Hematopoietic multipotent progenitor cell treated with erythropoietin and hydrocortisone succinate and interleukin-3 and kit ligand, for 4 days (in vitro differentiated cells): ENCODE measurements at regions not wholly inside any gene's neighbourhood (a gene's known extent, or its start where the extent isn't known, plus 50 kb on each side); places are given as distances from the start of the nearest gene placed in this dataset.

Source experiments
- DNase-seq: peaks from one replicate; pipeline ENCODE4 v3.0.0-alpha.2; 2015

DNA sequence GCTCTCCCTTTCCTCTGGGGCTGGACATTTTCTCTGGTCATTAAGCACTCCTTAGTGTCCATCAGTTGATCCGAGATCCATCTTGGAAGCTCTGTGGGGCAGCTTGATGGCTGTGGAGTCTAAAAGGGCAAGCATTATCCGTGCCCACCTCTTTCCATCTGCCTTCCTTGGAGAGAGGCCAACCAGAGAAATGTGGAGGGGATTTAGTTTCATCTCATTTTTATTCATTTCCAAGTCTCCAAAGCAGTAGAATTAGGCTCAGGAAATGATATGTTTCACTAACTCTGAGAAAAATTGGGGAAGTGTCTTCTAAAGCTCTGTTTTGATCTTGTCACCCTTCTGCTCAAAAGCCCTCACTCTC is 95.9 kb upstream of the KLHL25 start:
- DNase-seq: no peak

DNA sequence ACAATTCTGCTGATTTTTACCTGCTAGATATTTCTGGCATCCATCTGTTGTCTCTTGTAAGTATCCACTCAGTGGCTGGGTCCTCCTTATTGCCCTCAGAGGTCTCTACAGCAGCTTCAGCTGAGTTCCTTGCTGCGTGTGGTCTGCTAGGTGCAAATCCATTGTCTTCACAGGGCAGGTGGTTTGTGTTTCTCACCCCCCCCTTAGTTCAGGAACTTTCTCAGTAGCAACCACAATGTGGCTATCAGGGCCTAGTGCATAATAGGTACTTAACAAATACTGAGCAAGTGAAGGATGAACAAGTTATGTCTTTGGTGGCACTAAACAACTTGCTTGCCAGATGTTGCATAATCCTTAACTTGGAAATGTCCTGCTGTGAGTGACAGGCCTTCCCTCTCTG is 96.7 kb upstream of the KLHL25 start:
- DNase-seq: no peak

DNA sequence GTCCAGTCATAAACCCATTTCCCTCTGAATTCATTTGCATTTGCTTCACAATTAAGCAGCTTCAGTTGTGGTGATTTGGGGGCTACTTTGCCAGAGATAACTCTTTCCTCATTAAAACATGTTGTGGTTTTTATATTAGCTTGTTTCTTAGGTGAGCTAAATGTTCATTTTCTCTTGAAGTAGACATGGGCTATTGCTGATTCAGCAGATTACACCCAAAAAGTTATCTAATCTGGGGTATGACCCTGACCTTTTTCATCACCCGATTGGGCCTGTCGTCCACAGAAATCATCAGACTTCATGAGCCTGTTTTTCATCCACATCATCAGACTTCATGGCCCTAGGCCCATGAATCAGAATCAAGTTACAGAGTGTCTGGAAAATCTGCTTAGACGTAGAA is 97.5 kb upstream of the KLHL25 start:
- no peak for DNase-seq

DNA sequence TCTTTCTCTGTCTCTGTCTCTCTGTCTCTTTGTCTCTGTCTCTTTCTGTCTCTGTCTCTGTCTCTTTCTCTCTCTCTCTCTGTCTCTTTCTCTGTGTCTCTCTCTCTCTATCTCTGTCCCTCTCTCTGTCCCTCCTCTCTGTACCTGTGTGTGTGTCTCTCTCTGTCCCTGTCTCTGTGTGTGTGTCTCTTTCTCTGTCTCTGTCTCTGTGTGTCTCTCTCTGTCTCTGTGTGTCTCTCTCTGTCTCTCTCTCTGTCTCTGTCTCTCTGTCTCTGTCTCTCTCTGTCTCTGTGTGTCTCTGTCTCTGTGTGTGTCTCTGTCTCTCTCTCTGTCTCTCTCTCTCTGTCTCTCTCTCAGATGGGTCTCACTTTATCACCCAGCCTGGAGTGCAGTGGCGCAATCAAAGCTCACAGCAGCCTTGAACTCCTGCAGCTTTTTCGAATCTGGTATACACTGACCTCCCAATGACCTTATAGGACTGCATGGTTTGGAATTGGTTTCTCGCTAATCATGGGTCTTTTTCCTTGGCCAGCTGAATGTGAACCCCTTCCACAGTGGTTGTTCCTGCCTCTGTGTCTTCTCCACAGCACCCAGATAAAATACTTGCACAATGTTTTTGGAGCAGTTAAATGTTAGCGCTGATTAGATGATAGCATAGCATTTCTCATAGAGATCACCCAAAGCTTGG is 102.6 kb upstream of the KLHL25 start:
- peak; percentile 3 for DNase-seq

DNA sequence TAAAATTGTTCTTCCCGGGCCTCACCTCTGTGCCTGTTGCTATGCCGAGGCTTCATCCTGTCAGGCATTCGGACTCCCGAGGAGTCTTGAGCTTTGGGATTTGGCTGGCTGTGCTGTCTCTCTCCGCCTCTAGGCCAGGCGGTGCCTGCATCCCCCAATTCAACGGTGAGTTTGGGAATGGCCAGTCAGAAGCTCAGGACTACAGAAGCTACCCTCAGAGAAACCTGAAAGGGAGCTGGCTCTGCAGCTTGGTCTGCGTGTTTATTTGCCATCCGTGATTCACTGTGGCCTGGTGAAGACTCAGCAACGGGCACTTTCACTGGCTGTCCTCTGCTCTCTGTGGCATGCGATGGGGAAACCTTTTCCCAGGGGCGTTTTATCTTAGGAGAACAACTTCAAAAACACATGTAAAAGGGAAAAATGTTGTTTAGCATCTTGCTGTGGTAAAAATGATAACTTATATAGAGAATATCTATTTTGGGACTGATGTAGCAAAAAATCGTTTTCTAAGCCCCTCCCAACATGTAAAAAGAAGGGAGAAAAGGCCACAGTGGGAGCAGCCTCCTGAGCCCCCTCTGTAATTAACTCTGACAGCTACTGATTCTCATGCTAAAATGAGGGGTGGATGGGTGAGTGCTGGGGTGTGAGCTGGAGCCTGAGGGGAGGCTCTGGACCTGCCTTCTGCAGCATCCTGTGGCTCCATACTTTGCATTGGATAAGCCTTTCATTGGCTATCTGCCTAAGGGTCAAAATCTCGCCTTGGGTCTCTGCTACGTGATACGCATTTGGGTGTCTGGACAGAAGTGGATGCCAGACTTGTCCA is 103.4 kb upstream of the KLHL25 start:
- DNase-seq: no peak

DNA sequence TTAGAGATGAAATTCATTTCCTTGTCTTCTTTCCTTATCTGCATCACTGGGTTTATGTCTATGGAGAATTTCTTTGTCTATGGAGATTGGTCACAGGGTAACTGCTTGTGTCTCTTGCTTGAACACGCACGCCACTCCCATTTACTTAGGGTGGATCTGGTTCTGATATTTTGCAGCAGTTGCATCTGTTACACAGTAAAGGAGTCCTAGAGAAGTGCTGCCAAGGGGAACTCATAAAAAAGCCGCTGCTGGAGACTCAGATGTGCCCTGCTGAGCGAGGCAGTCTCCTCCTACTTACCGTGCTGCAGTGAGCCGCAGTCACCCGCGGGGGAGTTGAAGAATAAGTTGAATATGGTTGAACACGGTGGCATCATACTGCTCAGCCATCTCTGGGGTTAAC is 105.2 kb upstream of the KLHL25 start:
- no peak for DNase-seq

DNA sequence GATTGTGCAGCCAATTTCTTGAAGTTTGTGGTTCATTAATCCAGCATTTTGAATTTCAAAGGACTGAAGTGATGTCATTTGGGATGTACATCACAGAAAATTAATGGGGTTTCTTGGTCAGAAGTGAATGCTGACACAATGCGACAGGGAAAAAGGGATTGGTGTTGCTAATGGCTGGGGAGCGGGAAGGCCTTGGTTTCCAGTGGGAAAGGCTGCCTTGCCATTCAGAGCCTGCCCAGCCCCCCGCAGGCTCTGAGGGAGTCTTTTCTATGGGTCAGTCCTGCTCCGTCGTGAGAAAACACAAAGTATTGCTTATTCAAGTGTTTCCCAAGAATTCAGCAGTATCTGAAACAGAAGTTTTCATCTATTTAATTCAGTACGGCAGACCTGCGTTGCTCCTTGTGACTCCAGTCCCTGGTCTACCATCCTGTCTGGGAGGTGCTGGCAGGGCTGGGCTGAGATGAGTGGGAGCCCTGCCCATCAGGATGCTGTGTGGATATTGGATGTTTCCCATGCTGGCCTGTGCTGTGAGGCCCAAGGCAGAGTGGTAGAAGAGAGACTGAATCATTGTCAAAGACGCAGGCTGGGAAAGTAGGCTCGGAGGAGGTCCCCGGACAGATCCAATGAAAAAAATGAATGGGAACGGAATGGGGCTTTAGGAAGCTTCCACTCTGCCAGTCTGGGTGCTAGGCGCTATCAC is 111.2 kb upstream of the KLHL25 start:
- DNase-seq: no peak

DNA sequence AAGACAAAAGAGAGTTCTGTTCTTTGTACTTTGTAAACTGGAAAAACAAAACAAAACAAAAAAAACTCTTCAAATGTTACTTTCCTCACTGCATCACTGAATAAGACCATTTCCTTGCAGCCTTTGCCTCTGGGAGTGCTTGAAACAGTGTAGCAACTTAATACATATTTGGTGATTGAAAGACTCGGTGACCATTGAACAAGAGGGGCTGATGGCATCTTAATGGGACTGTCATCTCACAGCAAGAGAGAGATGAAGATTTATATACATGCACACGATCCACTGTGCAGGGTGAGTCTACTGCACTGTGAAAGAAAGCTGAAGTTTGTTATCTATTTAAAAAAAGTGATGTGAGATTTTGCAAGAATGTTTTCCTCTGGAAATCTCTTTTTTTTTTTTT is 111.9 kb upstream of the KLHL25 start:
- no peak for DNase-seq

DNA sequence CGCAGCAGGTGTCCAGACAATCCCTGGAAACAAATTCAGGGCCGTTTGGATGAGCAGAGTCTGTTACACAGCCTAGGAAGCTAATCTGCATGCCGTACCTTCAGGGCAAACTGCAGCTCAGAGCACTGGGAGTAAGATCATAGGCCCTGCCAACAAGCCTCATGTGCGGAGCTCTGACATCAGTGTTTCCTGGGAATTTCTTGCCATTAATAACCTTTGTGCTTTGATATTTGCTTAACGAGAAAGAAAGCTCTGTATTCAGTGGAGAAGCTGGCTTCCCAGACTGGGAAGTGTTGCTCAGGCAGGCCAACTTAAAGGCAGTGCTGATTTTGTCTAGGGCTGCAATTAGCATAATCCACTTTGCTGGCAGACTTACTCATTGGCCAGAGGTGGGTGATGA is 116.1 kb upstream of the KLHL25 start:
- no peak for DNase-seq

DNA sequence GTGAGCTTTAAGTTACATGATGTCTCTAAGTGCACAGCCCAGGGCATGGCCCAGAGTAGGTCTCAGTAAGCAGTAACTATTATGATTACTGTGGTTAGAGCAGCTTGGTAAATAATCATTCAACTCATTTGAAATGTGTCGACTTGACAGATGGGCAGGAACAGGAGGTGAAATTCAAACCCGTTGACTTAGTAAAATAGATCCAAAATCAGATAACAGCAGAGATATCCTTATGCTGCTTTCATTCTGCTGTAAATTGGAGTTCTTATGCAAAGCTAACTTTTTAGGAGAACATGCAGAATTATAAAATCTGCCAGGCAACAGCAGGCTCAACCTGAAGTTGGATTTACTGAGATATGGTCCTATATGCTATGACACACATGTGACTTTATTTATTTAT is 118.7 kb upstream of the KLHL25 start:
- no peak for DNase-seq

DNA sequence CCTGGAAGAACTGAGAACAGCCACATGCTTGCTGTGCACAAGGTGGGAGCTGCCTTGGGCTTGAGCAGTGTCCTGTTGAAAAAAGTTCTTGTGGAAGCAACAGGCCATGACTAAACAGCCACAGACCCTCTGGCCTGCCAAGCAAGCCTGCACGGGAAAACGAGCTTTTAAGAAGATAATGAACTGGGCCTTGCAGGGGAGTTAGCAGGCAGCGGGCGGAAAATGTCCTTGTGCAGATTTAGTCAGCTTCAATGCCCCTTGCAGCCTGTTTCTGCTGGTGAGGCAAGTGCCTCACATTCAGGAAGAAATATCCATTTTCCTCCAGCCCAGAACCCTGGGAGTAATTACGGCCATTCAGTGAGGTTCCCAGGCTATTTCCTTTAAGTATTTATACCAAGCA is 126.2 kb upstream of the KLHL25 start:
- no peak for DNase-seq

DNA sequence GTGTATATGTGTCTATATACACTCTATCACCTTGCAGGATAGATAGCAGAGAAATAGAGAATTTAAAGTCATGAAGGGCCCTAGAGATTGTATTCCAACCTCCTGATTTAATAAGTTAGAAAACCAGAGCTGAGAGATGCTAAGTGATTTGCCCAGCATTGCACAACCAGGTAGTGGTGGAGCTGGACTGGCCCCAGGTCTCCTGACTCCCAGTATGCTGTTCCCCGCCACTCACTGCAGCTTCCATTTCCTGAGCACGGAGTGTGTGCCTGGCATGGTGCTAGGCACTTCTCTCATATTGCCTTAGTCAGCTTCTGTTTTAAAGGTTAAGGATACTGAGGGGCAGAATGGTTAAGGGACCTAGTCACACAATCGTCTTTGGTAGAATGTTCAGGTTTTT is 129.4 kb upstream of the KLHL25 start:
- no peak for DNase-seq

DNA sequence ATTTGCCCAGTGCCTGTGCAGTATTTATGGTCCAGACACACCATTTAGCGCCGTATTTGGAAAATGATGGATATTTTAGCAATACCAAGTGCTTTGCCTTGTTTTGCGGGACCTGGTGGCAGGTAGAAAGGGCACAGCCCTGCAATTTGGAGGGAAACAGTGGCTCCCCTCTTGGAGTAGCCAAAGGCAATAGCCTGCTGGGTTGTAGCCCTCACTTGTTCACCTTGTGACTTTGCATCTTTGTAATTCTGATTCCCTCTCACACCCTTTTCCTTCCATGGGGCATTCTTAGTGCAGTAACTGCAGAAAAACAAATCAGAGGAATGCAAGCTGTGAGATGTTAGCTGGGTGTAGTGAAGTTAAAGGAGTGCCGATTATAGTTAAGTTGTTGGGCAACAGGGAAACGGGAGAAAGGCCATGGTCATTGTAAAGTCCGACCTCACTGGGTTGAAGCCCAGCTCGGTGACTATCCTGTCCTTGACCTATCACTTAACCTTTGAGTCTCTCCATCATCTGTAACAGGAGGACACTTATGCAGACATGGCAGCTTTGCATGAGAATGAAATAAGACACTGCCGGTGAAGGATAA is 131.0 kb upstream of the KLHL25 start:
- DNase-seq: no peak

DNA sequence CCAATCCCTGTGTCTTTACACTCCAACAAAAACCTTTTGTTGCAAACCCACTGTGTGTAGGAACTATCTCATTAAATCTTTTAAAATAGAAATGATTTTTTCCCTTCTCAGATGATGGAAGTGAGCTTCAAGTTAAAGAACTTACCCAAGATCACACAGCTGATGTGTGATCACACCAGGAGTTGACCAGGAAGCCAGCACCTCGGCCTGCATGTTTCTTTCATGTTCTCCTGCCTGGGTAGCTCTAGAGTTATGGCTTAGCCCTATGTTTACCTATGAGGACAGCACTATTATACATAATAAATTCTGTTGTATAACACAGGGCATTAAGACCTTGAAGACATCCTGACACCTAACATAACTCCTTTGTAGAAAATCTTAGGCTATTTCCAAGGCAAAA is 132.1 kb upstream of the KLHL25 start:
- no peak for DNase-seq

DNA sequence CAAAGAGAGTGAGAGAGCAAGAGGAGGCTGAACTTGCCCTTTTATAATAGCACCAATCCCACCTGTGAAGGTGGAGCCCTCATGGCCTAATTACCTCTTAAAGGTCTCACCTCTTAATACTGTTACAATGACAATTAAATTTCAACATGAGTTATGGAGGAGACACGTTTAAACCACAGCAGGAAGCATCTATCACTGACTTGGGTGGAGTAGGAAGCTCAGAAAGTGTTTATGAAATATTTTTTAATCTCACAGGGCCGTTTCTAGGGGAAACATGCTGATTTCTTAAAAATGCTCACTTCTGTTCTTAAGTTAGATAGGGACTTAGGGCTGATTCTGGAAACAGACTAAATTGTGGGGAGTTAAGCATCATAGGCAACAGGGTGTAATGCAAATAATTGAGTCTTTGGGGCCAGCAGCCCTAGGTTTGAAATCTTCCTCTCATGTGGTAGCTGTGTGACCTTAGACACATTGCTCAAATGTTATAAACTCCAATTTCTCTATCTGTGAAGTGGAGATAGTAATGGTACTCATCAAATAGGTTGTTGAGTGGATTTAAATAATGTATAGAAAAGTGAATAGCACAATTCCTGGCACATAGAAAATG is 133.3 kb upstream of the KLHL25 start:
- DNase-seq: no peak

DNA sequence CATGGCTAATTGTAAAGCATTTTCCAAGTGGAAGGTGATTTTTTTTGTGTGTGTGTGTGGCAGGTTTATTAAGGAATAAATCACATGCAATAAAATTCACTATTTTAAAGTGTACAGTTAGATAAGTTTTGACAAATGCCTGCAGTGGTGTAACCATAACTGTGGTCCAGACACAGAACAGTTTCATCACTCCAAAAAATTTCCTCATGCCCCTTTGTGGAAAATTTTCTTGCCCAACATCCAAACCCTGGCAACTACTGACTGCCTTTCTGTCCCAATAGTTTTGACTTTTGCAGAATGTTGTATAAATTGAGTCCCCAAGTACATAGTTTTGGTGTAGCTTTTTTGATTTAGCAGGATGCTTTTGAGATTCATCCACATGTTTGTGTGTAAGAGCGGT is 135.1 kb upstream of the KLHL25 start:
- no peak for DNase-seq

DNA sequence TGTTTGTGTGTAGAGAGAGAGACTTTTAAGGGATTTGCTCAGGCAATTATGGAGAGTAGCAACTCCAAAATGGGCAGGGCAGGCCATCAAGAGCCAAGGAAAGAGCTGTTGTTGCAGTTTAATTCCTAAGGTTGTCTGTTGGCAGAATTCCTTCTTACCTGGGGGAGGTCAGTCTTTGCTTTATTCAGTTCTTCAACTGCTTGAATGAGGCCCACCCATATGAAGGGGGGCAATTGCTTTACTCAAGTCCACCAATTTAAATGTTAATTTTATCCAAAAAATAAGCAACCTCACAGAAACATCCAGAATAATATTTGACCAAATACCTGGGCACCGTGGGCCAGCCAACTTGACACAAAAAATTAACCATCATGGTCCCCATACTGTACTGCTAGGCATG is 137.7 kb upstream of the KLHL25 start:
- no peak for DNase-seq

DNA sequence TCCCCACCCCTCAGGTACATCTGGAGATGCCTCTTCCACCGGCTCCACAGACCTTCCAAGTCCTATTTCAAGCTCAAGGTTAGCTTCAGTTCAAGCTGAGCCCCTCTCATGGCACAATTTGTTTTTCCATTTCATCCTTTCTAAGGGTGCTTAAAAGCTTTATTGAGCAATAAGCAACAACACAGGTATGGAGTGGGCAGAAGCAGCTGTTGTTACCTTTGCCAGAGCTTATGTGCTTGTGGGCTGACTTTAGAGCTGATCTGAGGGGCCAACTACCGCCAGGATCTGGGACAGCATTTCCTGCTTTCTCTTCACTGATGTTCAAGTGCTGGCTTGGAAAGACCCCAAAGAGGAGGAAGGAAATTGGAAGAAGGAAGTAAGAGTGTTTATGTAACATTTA is 140.0 kb upstream of the KLHL25 start:
- no peak for DNase-seq

DNA sequence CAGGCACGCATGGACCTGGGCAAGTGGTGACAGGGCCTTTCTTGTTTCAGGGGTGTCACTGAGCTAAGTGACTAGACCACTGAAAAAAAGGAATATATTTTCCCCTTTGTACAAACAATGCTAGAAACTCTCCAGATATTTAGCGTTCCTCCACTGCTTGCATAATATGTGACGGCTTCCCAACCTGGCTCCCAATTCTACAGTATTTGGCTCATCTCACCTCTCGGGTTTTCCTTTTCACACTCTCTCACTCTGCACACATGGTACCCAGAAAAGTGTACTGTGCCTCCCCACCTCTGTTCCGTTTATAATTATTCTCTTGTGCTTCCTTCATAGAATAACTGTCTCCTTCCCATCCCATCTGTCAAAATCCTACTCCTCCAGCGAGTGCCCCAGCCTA is 140.5 kb upstream of the KLHL25 start:
- DNase-seq: no peak

DNA sequence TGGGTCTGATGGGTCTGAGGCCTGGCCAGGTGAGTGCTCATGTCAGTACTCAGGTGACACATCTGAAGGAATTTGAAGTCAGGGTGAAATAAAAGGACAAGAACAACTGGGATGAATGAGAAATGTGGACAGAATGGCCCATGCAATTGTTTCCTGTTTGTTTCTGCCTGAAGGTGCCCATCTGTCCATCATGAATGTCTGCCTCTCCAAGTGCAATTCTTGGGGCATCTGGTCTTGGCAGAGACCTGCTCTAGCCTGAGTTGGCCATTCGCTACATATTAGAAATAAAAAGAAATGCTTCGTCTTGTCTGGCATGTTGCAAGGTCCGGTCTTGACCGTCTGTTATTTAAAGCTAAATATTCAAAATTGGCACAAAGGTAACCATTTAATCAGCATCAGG is 142.0 kb upstream of the AGBL1 start:
- no peak for DNase-seq

DNA sequence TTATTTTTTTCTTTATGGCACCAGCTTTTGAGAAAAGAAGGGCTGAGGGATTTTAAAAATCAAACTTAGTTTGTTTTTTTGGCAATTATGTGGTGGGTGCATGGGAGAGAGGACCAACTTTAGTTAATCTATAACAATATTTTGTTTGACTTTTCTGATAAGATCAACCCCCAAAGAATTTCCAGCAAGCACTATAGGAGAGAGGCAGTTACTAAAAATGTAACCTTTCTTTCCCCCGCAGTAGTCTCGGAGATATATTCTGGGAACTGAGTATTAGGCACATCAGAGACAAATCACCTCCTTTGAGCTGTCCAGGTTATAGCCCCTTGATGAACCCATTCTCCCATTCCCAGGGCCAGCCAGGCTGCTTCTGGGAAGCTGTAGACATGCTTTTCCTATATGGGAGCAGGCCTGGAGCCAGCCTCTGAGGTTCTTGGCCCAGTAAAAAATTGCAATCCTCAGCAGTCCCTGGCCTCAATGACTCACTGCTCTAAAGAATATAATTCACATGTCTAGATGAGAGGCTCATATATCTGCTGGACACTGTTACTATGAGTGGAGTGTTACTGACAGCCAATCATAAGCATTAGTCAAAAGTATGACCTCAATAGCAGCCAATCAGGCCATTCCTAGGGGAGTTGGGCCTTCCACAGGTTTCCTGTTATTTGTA is 138.3 kb upstream of the AGBL1 start:
- DNase-seq: no peak

DNA sequence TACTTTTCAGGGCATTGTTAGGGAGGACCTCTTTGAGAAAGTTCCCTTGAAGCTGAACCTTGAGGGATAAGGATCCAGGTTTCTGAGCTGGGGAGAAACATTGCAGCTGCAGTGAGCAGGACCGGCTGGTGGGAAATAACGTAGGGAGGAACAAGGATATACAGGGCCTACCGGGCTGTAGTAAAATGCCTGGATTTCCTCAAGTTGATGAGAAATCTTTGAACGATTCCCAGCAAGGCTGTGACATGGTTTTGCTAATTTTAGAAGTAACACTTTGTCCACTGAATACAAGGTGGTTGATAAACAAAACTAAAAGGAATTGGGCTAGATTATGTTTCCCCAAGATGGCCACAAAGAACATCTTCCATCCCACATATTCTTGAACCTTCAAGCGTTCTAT is 137.0 kb upstream of the AGBL1 start:
- DNase-seq: no peak

DNA sequence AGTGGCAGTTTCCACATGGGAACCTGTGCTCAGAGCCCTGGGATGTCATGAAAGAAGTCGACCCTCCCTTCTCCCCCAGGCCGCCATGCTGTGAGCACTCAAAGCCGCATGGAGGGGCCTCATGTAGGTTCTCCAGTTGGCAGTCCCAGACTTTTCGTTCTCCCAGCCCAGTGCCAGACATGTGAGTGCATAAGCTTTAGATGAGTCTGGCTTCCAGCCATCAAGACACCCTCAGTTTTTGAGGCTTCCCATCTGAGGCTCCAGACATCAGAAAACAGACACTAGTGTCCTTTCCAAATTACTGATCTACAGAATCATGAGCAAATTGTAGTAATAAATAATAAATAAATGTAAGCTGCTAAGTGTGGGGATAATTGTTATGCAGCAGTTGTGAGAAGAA is 136.5 kb upstream of the AGBL1 start:
- no peak for DNase-seq
